ENCODE measurements at regions not wholly inside any gene's neighbourhood (a gene's known extent, or its start where the extent isn't known, plus 50 kb on each side); places are given as distances from the start of the nearest gene placed in this dataset.

DNA sequence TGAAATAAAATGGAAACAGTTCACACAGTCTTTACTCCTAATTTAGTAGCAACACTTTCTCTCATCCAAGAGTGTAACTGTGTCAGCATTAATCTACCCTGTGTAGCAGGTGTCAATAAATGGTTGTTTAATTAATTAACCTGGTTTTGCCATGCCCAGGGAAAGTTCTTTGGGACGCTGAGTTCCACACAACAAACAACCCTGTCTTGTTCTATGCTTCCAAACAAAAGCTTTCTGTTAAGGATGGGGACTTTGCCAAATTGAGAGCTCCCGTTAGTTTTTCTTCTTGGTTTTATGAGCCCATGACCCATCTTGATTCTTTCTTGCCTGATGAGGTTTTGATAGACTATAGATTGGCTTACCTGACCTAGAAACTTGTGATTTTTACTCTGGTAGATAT is 530.1 kb downstream of the KCNJ2 start:
- peaks cover 0 to 6% of the 10 kb centered on the region in 2 donors for H3K27me3 ChIP-seq
- H3K4me3 ChIP-seq = no peak overlapping the region
- no peaks in the 10 kb centered on the region for H3K4me1 ChIP-seq
- no peak for TF ChIP-seq POLR2A (IDR thresholded peaks at IDR 0.05)
- TF ChIP-seq, protein P1, sequence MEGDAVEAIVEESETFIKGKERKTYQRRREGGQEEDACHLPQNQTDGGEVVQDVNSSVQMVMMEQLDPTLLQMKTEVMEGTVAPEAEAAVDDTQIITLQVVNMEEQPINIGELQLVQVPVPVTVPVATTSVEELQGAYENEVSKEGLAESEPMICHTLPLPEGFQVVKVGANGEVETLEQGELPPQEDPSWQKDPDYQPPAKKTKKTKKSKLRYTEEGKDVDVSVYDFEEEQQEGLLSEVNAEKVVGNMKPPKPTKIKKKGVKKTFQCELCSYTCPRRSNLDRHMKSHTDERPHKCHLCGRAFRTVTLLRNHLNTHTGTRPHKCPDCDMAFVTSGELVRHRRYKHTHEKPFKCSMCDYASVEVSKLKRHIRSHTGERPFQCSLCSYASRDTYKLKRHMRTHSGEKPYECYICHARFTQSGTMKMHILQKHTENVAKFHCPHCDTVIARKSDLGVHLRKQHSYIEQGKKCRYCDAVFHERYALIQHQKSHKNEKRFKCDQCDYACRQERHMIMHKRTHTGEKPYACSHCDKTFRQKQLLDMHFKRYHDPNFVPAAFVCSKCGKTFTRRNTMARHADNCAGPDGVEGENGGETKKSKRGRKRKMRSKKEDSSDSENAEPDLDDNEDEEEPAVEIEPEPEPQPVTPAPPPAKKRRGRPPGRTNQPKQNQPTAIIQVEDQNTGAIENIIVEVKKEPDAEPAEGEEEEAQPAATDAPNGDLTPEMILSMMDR (IDR thresholded peaks at IDR 0.05) = no peak
- intact Hi-C loops (cut with DNase I; ENCODE audit: low total_unique reads) = no loop called here
- H3K9me3 ChIP-seq = no peaks in the 10 kb centered on the region
- DNase-seq = no peak
- no peak overlapping the region for H3K27ac ChIP-seq
- no peaks in the 10 kb centered on the region for H3K36me3 ChIP-seq

GRCh38 chr17:70702683-70703255 is 533.4 kb downstream of the KCNJ2 start:
- no peak overlapping the region for H3K4me3 ChIP-seq
- DNase-seq = no peak
- no peak for TF ChIP-seq POLR2A (IDR thresholded peaks at IDR 0.05)
- TF ChIP-seq, protein P1 (IDR thresholded peaks at IDR 0.05) = no peak
- no peaks in the 10 kb centered on the region for H3K36me3 ChIP-seq
- H3K9me3 ChIP-seq = no peaks in the 10 kb centered on the region
- peaks cover 0 to 6% of the 10 kb centered on the region in 2 donors for H3K27me3 ChIP-seq
- intact Hi-C loops (cut with DNase I; ENCODE audit: low total_unique reads) = no loop called here
- H3K27ac ChIP-seq = no peak overlapping the region
- no peaks in the 10 kb centered on the region for H3K4me1 ChIP-seq

DNA sequence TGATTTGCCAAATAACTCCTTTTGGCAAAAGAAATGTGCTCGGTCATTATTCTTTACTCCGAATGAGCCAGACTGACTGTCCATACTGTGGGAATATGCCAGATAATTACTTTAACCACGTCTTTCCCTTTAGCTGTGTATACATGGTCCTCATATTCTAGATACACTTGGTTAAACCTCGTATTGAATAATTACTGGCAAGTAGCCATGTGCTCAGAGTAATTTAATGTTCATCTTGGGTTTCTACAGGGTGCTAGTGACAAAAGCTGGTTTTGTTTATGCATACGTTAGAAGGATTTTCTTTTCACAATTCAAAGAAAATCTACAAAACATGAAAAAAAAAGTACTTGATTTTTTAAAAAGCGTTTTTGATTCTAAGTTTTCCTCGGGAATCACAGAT is 540.3 kb downstream of the KCNJ2 start:
- Histone ChIP-seq H3K27me3 (no peaks in the 10 kb centered on the region), H3K4me3 (no peak overlapping the region), H3K9me3 (no peaks in the 10 kb centered on the region), H3K4me1 (no peaks in the 10 kb centered on the region), H3K27ac (no peak overlapping the region), H3K36me3 (no peaks in the 10 kb centered on the region)
- TF ChIP-seq, protein P1 (IDR thresholded peaks at IDR 0.05) = no peak
- TF ChIP-seq POLR2A (IDR thresholded peaks at IDR 0.05) = no peak
- DNase-seq = no peak
- intact Hi-C loops (cut with DNase I; ENCODE audit: low total_unique reads) = no loop called here

DNA sequence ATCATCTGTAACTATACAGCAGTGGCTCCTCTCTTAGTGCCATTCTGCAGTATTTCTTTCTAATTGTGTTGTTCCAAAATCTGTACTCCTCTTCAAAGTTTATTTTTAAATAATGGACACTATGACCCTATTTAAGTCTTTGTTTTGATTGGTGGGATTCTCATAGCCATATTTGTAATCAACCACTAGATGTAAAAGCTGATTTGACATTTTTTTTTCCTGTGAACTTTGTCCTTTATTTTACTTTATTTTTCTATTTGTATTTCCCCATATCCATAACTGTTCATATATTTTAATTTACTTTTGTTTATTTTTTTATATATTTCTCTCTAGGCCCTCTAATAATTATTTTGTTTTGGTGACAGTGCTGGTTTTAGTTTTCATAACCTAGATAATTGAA is 544.4 kb downstream of the KCNJ2 start:
- Histone ChIP-seq H3K9me3 (no peaks in the 10 kb centered on the region), H3K27me3 (no peaks in the 10 kb centered on the region), H3K36me3 (no peaks in the 10 kb centered on the region), H3K4me3 (no peak overlapping the region), H3K4me1 (no peaks in the 10 kb centered on the region), H3K27ac (no peak overlapping the region)
- no peak for TF ChIP-seq POLR2A (IDR thresholded peaks at IDR 0.05)
- TF ChIP-seq, protein P1 (IDR thresholded peaks at IDR 0.05) = no peak
- no peak for DNase-seq
- intact Hi-C loops (cut with DNase I; ENCODE audit: low total_unique reads) = no loop called here

DNA sequence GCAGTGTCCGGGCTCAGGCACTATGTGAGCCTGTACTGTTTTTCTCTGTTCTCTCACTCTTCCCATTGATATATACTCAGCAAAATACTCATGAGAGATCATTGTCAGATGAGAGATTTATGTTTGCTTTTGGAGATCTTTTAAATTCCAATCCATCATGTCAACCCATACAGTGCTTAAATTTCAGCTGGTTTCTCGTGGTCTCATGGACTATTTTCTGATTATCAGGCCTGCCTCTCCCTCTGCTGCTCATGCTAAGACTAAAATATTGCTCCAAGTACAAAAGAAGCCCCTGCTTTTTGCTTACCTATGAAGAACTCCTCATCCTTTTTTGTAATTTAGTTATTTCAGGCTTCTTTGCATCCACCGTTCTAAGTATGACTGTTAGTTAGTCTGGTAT is 547.2 kb downstream of the KCNJ2 start:
- intact Hi-C loops (cut with DNase I; ENCODE audit: low total_unique reads) = no loop called here
- TF ChIP-seq POLR2A (IDR thresholded peaks at IDR 0.05) = no peak
- TF ChIP-seq, protein P1 (IDR thresholded peaks at IDR 0.05) = no peak
- Histone ChIP-seq H3K27me3 (no peaks in the 10 kb centered on the region), H3K36me3 (no peaks in the 10 kb centered on the region), H3K4me1 (no peaks in the 10 kb centered on the region), H3K4me3 (no peak overlapping the region), H3K27ac (no peak overlapping the region), H3K9me3 (no peaks in the 10 kb centered on the region)
- DNase-seq = no peak

Measured in uterus (tissue), 3 donors.